ENCODE measurements at regions not wholly inside any gene's neighbourhood (a gene's known extent, or its start where the extent isn't known, plus 50 kb on each side); places are given as distances from the start of the nearest gene placed in this dataset.
"Not testable (repeated sequence)": the region's sequence is repeated elsewhere in the genome, so short reads cannot be mapped to it uniquely, and the experiment has no call there.

- no peak for DNase-seq (ENCODE audit: low spot score)
Observed at GRCh38 chr5:147081311-147081764, 153.5 kb upstream of the STK32A start.

- no peak for DNase-seq (ENCODE audit: low spot score)
Observed at GRCh38 chr5:147084702-147085101, 150.1 kb upstream of the STK32A start.

- DNase-seq (ENCODE audit: low spot score) = no peak
Observed at GRCh38 chr5:147085409-147085808, 149.4 kb upstream of the STK32A start.

GRCh38 chr5:147092044-147092443 lies 142.8 kb upstream of the STK32A start:
- DNase-seq (ENCODE audit: low spot score) = no peak

- DNase-seq (ENCODE audit: low spot score) = no peak
Observed at GRCh38 chr5:147093138-147093537, 141.7 kb upstream of the STK32A start.

GRCh38 chr5:147095740-147096139 lies 139.1 kb upstream of the STK32A start:
- DNase-seq (ENCODE audit: low spot score) = no peak

- DNase-seq (ENCODE audit: low spot score) = no peak
Observed at GRCh38 chr5:147098233-147098790, 136.5 kb upstream of the STK32A start.

GRCh38 chr5:147101659-147102369 lies 133.0 kb upstream of the STK32A start:
- DNase-seq (ENCODE audit: low spot score) = no peak

GRCh38 chr5:147112899-147113298 lies 121.9 kb upstream of the STK32A start:
- DNase-seq (ENCODE audit: low spot score) = no peak

GRCh38 chr5:147113967-147114366 lies 120.9 kb upstream of the STK32A start:
- no peak for DNase-seq (ENCODE audit: low spot score)

GRCh38 chr5:147139759-147140158 lies 95.1 kb upstream of the STK32A start:
- DNase-seq (ENCODE audit: low spot score) = not testable (repeated sequence)

GRCh38 chr5:147140558-147140957 lies 94.3 kb upstream of the STK32A start:
- no peak for DNase-seq (ENCODE audit: low spot score)

- not testable (repeated sequence) for DNase-seq (ENCODE audit: low spot score)
Observed at GRCh38 chr5:147141580-147141979, 93.2 kb upstream of the STK32A start.

GRCh38 chr5:147143215-147143614 lies 91.6 kb upstream of the STK32A start:
- DNase-seq (ENCODE audit: low spot score) = no peak

GRCh38 chr5:147145328-147145727 lies 89.5 kb upstream of the STK32A start:
- no peak for DNase-seq (ENCODE audit: low spot score)

GRCh38 chr5:147148715-147149114 lies 86.1 kb upstream of the STK32A start:
- DNase-seq (ENCODE audit: low spot score) = no peak

GRCh38 chr5:147152086-147152485 lies 82.7 kb upstream of the STK32A start:
- DNase-seq (ENCODE audit: low spot score) = no peak

GRCh38 chr5:147154809-147155208 lies 80.0 kb upstream of the STK32A start:
- DNase-seq (ENCODE audit: low spot score) = no peak

- no peak for DNase-seq (ENCODE audit: low spot score)
Observed at GRCh38 chr5:147156012-147156411, 78.8 kb upstream of the STK32A start.

GRCh38 chr5:147160902-147161700 lies 73.7 kb upstream of the STK32A start:
- DNase-seq (ENCODE audit: low spot score) = no peak

- no peak for DNase-seq (ENCODE audit: low spot score)
Observed at GRCh38 chr5:147162740-147163139, 72.1 kb upstream of the STK32A start.

GRCh38 chr5:147167529-147167928 lies 67.3 kb upstream of the STK32A start:
- DNase-seq (ENCODE audit: low spot score) = no peak
